CD14-positive monocyte (primary cell): ENCODE measurements at regions not wholly inside any gene's neighbourhood (a gene's known extent, or its start where the extent isn't known, plus 50 kb on each side); places are given as distances from the start of the nearest gene placed in this dataset.

Source experiments
- DNase-seq, 3 donors: peaks; one replicate each; pipeline ENCODE4 v3.0.0-alpha.2; 2011 to 2022
- H2AFZ ChIP-seq: 2 replicates; pipeline ENCODE4 v1.6.0; 2012; ENCODE audit warnings: mild to moderate bottlenecking, low read depth, low read length, inconsistent platforms; ENCODE audit not compliant: insufficient read depth, poor library complexity, severe bottlenecking
- H3K27ac ChIP-seq, 2 donors: 1 replicate in 1 of 2; 2 replicates in 1 of 2; pipeline ENCODE4 v1.5.1; 2012 to 2013; ENCODE audit warnings: low read length in 2 of 2, control low read depth in 1 of 2, inconsistent platforms in 1 of 2, low read depth in 1 of 2, mild to moderate bottlenecking in 1 of 2
- H3K27me3 ChIP-seq, 2 donors: one replicate each; pipeline versions ENCODE4 v1.6.0 to v1.6.1; 2011 to 2013; ENCODE audit warnings: low read length in 2 of 2; ENCODE audit not compliant: control insufficient read depth in 2 of 2, insufficient read depth in 2 of 2
- H3K36me3 ChIP-seq, 2 donors: replicated peaks in 1 of 2; 1 replicate in 1 of 2; 2 replicates in 1 of 2; pipeline versions ENCODE4 v1.5.1 to v1.6.1; 2012 to 2013; ENCODE audit warnings: low read length in 2 of 2, control low read depth in 1 of 2, inconsistent platforms in 1 of 2, mild to moderate bottlenecking in 1 of 2; ENCODE audit not compliant: insufficient read depth in 2 of 2, control insufficient read depth in 1 of 2
- H3K4me1 ChIP-seq, 2 donors: 1 replicate in 1 of 2; 2 replicates in 1 of 2; pipeline versions ENCODE4 v1.5.1 to v1.6.1; 2012 to 2013; ENCODE audit warnings: low read length in 2 of 2, control low read depth in 1 of 2, inconsistent platforms in 1 of 2, mild to moderate bottlenecking in 1 of 2, moderate library complexity in 1 of 2; ENCODE audit not compliant: insufficient read depth in 2 of 2, control insufficient read depth in 1 of 2
- H3K4me2 ChIP-seq: replicated peaks from 2 replicates; pipeline ENCODE3; 2012; ENCODE audit warnings: low read length, moderate library complexity, mild to moderate bottlenecking; ENCODE audit not compliant: poor library complexity, severe bottlenecking; ENCODE audit errors: extremely low read depth
- H3K4me3 ChIP-seq, 3 experiments: fragments of 200-600 bp in 1 of 3; sonication (generic) in 1 of 3; replicated peaks in 1 of 3; 1 replicate in 2 of 3; 2 replicates in 1 of 3; pipeline ENCODE4 v1.5.1; 2011 to 2013; ENCODE audit warnings: low read length in 3 of 3, mild to moderate bottlenecking in 3 of 3, control low read depth in 2 of 3, low read depth in 2 of 3, inconsistent platforms in 1 of 3, moderate library complexity in 1 of 3
- H3K79me2 ChIP-seq: 2 replicates; pipeline ENCODE4 v1.6.0; 2012; ENCODE audit warnings: mild to moderate bottlenecking, control low read depth, inconsistent platforms, low read length, moderate library complexity; ENCODE audit not compliant: insufficient read depth
- H3K9ac ChIP-seq: 2 replicates; pipeline ENCODE4 v1.6.0; 2017; ENCODE audit warnings: low read length, mild to moderate bottlenecking; ENCODE audit not compliant: insufficient read depth, poor library complexity, severe bottlenecking
- H3K9me3 ChIP-seq, 2 donors: replicated peaks in 1 of 2; 1 replicate in 1 of 2; 2 replicates in 1 of 2; pipeline versions ENCODE4 v1.5.1 to v1.6.1; 2012 to 2013; ENCODE audit warnings: low read length in 2 of 2, control low read depth in 1 of 2; ENCODE audit not compliant: control insufficient read depth in 1 of 2, insufficient read depth in 1 of 2
- H4K20me1 ChIP-seq: 2 replicates; pipeline ENCODE4 v1.6.0; 2012; ENCODE audit warnings: mild to moderate bottlenecking, low read length, control low read depth, moderate library complexity; ENCODE audit not compliant: insufficient read depth
- H3K27ac Mint-ChIP-seq, 7 donors: one replicate each; pipeline ENCODE4 v1.8.0; 2020; ENCODE audit warnings: mild to moderate bottlenecking in 7 of 7, mixed read lengths in 7 of 7, moderate library complexity in 6 of 7, inconsistent platforms in 2 of 7
- H3K27me3 Mint-ChIP-seq, 3 donors: one replicate each; pipeline ENCODE4 v1.8.0; 2021 to 2022; ENCODE audit warnings: low read depth in 3 of 3, mild to moderate bottlenecking in 3 of 3, mixed read lengths in 3 of 3, moderate library complexity in 3 of 3, inconsistent platforms in 1 of 3
- H3K36me3 Mint-ChIP-seq, 2 donors: one replicate each; pipeline ENCODE4 v1.8.0; 2020; ENCODE audit warnings: mixed read lengths in 2 of 2, inconsistent platforms in 1 of 2, mild to moderate bottlenecking in 1 of 2
- H3K4me1 Mint-ChIP-seq: one replicate; pipeline ENCODE4 v1.8.0; 2020; ENCODE audit warnings: mild to moderate bottlenecking, mixed read lengths
- H3K4me3 Mint-ChIP-seq, 2 donors: one replicate each; pipeline ENCODE4 v1.8.0; 2020; ENCODE audit warnings: mild to moderate bottlenecking in 2 of 2, mixed read lengths in 2 of 2, moderate library complexity in 1 of 2
- H3K9me3 Mint-ChIP-seq, 7 donors: one replicate each; pipeline ENCODE4 v1.8.0; 2020 to 2022; ENCODE audit warnings: mixed read lengths in 7 of 7, mild to moderate bottlenecking in 6 of 7, moderate library complexity in 6 of 7, inconsistent platforms in 2 of 7
- WGBS: methylation state at CpG from one replicate; pipeline ENCODE4 v1.1.5; 2013; ENCODE audit warnings: missing lambda C conversion rate; ENCODE audit not compliant: insufficient coverage; 5-methylcytosine and 5-hydroxymethylcytosine counted together
- intact Hi-C, 2 donors: fragments of 100-400 bp; cut with micrococcal nuclease; formaldehyde crosslinking; loops; one replicate each; pipeline versions ENCODE4 v1.15.0 to v1.15.1; 2023
- TF ChIP-seq, protein P1 (sequence below): fragments of 200-600 bp; IDR thresholded peaks from one replicate; pipeline ENCODE4 v1.8.0; 2022; ENCODE audit warnings: antibody characterized with exemption, mild to moderate bottlenecking

DNA sequence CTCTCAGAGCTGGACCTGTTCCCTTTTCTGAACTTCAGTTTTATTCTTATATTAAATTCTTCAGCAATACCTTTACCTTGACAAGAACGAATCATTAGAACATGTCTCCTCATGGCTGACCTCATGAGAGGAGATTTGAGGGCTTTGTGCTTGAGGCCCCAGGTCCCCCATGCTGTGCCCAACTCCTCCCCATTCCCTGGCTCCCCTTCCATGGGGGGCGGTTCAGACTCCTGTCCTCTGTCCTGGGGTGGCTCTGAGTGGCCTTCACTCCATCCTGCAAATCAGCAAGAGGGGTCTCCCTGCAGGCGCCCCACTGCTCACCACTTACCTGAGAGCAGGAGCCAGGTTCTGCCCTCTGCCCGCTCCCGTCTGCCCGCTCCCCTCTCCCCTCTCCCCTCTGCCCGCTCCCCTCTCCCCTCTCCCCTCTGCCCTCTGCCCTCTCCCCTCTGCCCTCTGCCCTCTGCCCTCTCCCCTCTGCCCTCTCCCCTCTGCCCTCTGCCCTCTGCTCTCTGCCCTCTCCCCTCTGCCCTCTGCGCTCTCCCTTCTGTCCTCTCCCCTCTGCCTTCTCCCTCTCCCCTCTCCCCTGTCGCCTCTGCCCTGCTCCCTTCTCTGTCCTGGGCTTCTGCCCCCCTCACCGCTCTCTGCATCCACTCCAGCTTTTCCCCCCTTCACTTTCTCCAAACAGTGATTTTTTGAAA lies 98.7 kb upstream of the ALKAL2 start:
- 91% methylated on average over 4 of the region's 10 CpGs for WGBS
- TF ChIP-seq, protein P1, sequence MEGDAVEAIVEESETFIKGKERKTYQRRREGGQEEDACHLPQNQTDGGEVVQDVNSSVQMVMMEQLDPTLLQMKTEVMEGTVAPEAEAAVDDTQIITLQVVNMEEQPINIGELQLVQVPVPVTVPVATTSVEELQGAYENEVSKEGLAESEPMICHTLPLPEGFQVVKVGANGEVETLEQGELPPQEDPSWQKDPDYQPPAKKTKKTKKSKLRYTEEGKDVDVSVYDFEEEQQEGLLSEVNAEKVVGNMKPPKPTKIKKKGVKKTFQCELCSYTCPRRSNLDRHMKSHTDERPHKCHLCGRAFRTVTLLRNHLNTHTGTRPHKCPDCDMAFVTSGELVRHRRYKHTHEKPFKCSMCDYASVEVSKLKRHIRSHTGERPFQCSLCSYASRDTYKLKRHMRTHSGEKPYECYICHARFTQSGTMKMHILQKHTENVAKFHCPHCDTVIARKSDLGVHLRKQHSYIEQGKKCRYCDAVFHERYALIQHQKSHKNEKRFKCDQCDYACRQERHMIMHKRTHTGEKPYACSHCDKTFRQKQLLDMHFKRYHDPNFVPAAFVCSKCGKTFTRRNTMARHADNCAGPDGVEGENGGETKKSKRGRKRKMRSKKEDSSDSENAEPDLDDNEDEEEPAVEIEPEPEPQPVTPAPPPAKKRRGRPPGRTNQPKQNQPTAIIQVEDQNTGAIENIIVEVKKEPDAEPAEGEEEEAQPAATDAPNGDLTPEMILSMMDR = no peak
- Histone ChIP-seq H3K27me3 (no peaks in the 10 kb centered on the region), H3K36me3 (no peaks in the 10 kb centered on the region), H3K27ac (no peak overlapping the region), H3K79me2 (no peaks in the 10 kb centered on the region), H3K4me3 (no peak overlapping the region), H3K9ac (no peak overlapping the region), H4K20me1 (no peaks in the 10 kb centered on the region), H3K4me2 (no peak overlapping the region), H3K4me1 (no peaks in the 10 kb centered on the region), H2AFZ (no peak overlapping the region), H3K9me3 (peaks cover 0 to 12% of the 10 kb centered on the region in 2 donors)
- Mint-ChIP-seq H3K36me3 (no peaks in the 10 kb centered on the region), H3K4me3 (no peak overlapping the region), H3K27me3 (peaks cover 0 to 3% (median 2%) of the 10 kb centered on the region in 3 donors), H3K27ac (peak overlapping the region in 1 of 7 donors; percentile 14), H3K4me1 (no peaks in the 10 kb centered on the region), H3K9me3 (peaks cover 0 to 5% (median 0%) of the 10 kb centered on the region in 7 donors)
- intact Hi-C loops = no loop called here
- no peak for DNase-seq

DNA sequence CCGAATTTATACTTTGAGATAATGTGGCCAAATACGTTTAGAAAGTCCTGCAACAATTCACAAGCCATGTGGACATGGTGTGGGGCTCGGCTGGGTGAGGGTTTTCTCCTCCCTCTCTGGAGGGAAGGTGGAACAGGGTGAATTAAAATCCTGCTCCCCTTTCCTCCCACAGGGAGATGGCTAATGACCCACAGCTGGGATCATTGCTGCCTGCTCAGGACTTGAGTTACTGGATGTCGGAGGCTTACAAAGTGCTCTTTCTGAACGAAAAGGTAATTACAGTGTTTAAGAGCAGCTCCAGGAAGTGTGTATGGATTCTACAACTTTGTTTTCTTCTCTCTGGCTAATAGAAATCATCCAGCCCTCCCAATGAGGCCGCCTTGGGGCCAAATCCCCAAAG lies 97.9 kb upstream of the ALKAL2 start:
- H3K36me3 Mint-ChIP-seq = no peaks in the 10 kb centered on the region
- Histone ChIP-seq H3K36me3 (no peaks in the 10 kb centered on the region), H3K27ac (no peak overlapping the region), H3K79me2 (no peaks in the 10 kb centered on the region), H3K9me3 (peaks cover 0 to 12% of the 10 kb centered on the region in 2 donors), H3K4me2 (no peak overlapping the region), H3K4me3 (no peak overlapping the region), H3K27me3 (no peaks in the 10 kb centered on the region), H4K20me1 (no peaks in the 10 kb centered on the region), H3K4me1 (no peaks in the 10 kb centered on the region), H2AFZ (no peak overlapping the region), H3K9ac (no peak overlapping the region)
- H3K4me3 Mint-ChIP-seq = no peak overlapping the region
- H3K9me3 Mint-ChIP-seq = peaks cover 0 to 8% (median 0%) of the 10 kb centered on the region in 7 donors
- WGBS = no CpG with 5 or more reads among the region's 6 CpGs
- H3K4me1 Mint-ChIP-seq = no peaks in the 10 kb centered on the region
- H3K27me3 Mint-ChIP-seq = peaks cover 0 to 3% (median 2%) of the 10 kb centered on the region in 3 donors
- TF ChIP-seq, protein P1 = no peak
- intact Hi-C loops = no loop called here
- no peak overlapping the region for H3K27ac Mint-ChIP-seq
- DNase-seq = no peak
